ENCODE measurements at regions not wholly inside any gene's neighbourhood (a gene's known extent, or its start where the extent isn't known, plus 50 kb on each side); places are given as distances from the start of the nearest gene placed in this dataset.

GRCh38 chr3:147662705-147663104, 253.5 kb downstream of the ZIC1 start:
- Histone ChIP-seq H3K79me2 (ENCODE audit: insufficient read depth, low read length) (no peaks in the 10 kb centered on the region), H3F3A (ENCODE audit: insufficient read depth) (no peaks in the 10 kb centered on the region), H3K27ac (ENCODE audit: low read depth, low read length) (no peak overlapping the region), H3K4me3 (ENCODE audit: insufficient read depth, low read length, poor library complexity, severe bottlenecking) (no peak overlapping the region), H3K9ac (ENCODE audit: low read length) (no peak overlapping the region), H3K27me3 (ENCODE audit: low read length) (no peaks in the 10 kb centered on the region), H3K9me2 (replicated peaks; ENCODE audit: insufficient read depth, low read length) (no peaks in the 10 kb centered on the region), H3K36me3 (ENCODE audit: low read length) (no peaks in the 10 kb centered on the region), H3K4me2 (ENCODE audit: low read depth, low read length, poor library complexity, severe bottlenecking) (no peak overlapping the region), H2AFZ (ENCODE audit: low read depth, low read length, severe bottlenecking) (no peak overlapping the region), H3K9me3 (ENCODE audit: insufficient read depth, low read length) (no peaks in the 10 kb centered on the region), H4K20me1 (ENCODE audit: low read depth, low read length) (no peaks in the 10 kb centered on the region)
- TF ChIP-seq CTCF (IDR thresholded peaks at IDR 0.05; ENCODE audit: insufficient read depth, low read length, poor library complexity, severe bottlenecking) (no peak), EZH2phosphoT487 (conservative IDR thresholded peaks at IDR 0.05; ENCODE audit: low read length) (no peak)

- no peak overlapping the region for H3K4me3 ChIP-seq (ENCODE audit: insufficient read depth, low read length, poor library complexity, severe bottlenecking)
- H3K9ac ChIP-seq (ENCODE audit: low read length): no peak overlapping the region
- H3K9me2 ChIP-seq (replicated peaks; ENCODE audit: insufficient read depth, low read length): no peaks in the 10 kb centered on the region
- no peak overlapping the region for H2AFZ ChIP-seq (ENCODE audit: low read depth, low read length, severe bottlenecking)
- H3K79me2 ChIP-seq (ENCODE audit: insufficient read depth, low read length): no peaks in the 10 kb centered on the region
- no peak for TF ChIP-seq CTCF (IDR thresholded peaks at IDR 0.05; ENCODE audit: insufficient read depth, low read length, poor library complexity, severe bottlenecking)
- no peak for TF ChIP-seq EZH2phosphoT487 (conservative IDR thresholded peaks at IDR 0.05; ENCODE audit: low read length)
- no peaks in the 10 kb centered on the region for H3K9me3 ChIP-seq (ENCODE audit: insufficient read depth, low read length)
- no peaks in the 10 kb centered on the region for H3K36me3 ChIP-seq (ENCODE audit: low read length)
- no peak overlapping the region for H3K27ac ChIP-seq (ENCODE audit: low read depth, low read length)
- no peak overlapping the region for H3K4me2 ChIP-seq (ENCODE audit: low read depth, low read length, poor library complexity, severe bottlenecking)
- no peaks in the 10 kb centered on the region for H3K27me3 ChIP-seq (ENCODE audit: low read length)
- no peaks in the 10 kb centered on the region for H3F3A ChIP-seq (ENCODE audit: insufficient read depth)
- H4K20me1 ChIP-seq (ENCODE audit: low read depth, low read length): no peaks in the 10 kb centered on the region
These were observed 259.9 kb downstream of the ZIC1 start for GRCh38 chr3:147669077-147669476.

- TF ChIP-seq CTCF (IDR thresholded peaks at IDR 0.05; ENCODE audit: insufficient read depth, low read length, poor library complexity, severe bottlenecking) (no peak), EZH2phosphoT487 (conservative IDR thresholded peaks at IDR 0.05; ENCODE audit: low read length) (no peak)
- H3K9me3 ChIP-seq (ENCODE audit: insufficient read depth, low read length): no peaks in the 10 kb centered on the region
These were observed 262.9 kb downstream of the ZIC1 start for GRCh38 chr3:147672035-147672434.

More at GRCh38 chr3:147672035-147672434, 262.9 kb downstream of the ZIC1 start:
- Histone ChIP-seq H3F3A (ENCODE audit: insufficient read depth) (no peaks in the 10 kb centered on the region), H3K4me3 (ENCODE audit: insufficient read depth, low read length, poor library complexity, severe bottlenecking) (no peak overlapping the region), H3K27me3 (ENCODE audit: low read length) (no peaks in the 10 kb centered on the region), H4K20me1 (ENCODE audit: low read depth, low read length) (no peaks in the 10 kb centered on the region), H3K27ac (ENCODE audit: low read depth, low read length) (no peak overlapping the region), H3K4me2 (ENCODE audit: low read depth, low read length, poor library complexity, severe bottlenecking) (no peak overlapping the region), H2AFZ (ENCODE audit: low read depth, low read length, severe bottlenecking) (no peak overlapping the region), H3K9me2 (replicated peaks; ENCODE audit: insufficient read depth, low read length) (peaks cover 2% of the 10 kb centered on the region; the same call in 1 of the 2 replicates), H3K79me2 (ENCODE audit: insufficient read depth, low read length) (no peaks in the 10 kb centered on the region), H3K36me3 (ENCODE audit: low read length) (no peaks in the 10 kb centered on the region), H3K9ac (ENCODE audit: low read length) (no peak overlapping the region)
